ENCODE measurements at regions not wholly inside any gene's neighbourhood (a gene's known extent, or its start where the extent isn't known, plus 50 kb on each side); places are given as distances from the start of the nearest gene placed in this dataset.

DNA sequence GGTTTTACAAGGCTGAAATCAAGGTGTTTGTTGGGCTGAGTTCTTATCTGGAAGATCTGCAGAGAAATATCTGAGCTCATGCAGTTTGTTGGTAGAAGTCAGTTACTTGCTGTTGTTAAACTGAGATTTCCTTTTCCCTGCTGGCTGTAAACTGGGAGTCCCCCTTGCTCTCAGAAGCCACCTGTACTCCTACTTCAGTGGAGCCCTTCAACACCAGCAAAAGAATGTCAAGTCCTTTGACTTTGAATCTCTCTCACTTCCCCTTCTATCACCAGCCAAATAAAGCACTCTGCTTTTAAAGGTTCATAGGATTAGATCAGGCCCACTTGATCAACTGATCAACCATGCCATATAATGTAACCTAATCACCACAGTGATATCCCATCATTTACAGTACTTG, 252.2 kb upstream of the CDH7 start:
- TF ChIP-seq, protein P1, sequence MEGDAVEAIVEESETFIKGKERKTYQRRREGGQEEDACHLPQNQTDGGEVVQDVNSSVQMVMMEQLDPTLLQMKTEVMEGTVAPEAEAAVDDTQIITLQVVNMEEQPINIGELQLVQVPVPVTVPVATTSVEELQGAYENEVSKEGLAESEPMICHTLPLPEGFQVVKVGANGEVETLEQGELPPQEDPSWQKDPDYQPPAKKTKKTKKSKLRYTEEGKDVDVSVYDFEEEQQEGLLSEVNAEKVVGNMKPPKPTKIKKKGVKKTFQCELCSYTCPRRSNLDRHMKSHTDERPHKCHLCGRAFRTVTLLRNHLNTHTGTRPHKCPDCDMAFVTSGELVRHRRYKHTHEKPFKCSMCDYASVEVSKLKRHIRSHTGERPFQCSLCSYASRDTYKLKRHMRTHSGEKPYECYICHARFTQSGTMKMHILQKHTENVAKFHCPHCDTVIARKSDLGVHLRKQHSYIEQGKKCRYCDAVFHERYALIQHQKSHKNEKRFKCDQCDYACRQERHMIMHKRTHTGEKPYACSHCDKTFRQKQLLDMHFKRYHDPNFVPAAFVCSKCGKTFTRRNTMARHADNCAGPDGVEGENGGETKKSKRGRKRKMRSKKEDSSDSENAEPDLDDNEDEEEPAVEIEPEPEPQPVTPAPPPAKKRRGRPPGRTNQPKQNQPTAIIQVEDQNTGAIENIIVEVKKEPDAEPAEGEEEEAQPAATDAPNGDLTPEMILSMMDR (IDR thresholded peaks at IDR 0.05) = no peak
- TF ChIP-seq, protein P2, sequence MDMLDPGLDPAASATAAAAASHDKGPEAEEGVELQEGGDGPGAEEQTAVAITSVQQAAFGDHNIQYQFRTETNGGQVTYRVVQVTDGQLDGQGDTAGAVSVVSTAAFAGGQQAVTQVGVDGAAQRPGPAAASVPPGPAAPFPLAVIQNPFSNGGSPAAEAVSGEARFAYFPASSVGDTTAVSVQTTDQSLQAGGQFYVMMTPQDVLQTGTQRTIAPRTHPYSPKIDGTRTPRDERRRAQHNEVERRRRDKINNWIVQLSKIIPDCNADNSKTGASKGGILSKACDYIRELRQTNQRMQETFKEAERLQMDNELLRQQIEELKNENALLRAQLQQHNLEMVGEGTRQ (CRISPR knock-in tag; IDR thresholded peaks at IDR 0.05) = no peak
- no peak for TF ChIP-seq CBFB (CRISPR knock-in tag; IDR thresholded peaks at IDR 0.05; ENCODE audit: low read depth)
